Left forelimb (tissue), 1 donor: ENCODE measurements at regions not wholly inside any gene's neighbourhood (a gene's known extent, or its start where the extent isn't known, plus 50 kb on each side); places are given as distances from the start of the nearest gene placed in this dataset.
"Not testable (repeated sequence)": the region's sequence is repeated elsewhere in the genome, so short reads cannot be mapped to it uniquely, and the experiment has no call there.

Experiments
- DNase-seq: peaks from one replicate; pipeline ENCODE4 v3.0.0-alpha.2; 2018; ENCODE audit warnings: low spot score

DNA sequence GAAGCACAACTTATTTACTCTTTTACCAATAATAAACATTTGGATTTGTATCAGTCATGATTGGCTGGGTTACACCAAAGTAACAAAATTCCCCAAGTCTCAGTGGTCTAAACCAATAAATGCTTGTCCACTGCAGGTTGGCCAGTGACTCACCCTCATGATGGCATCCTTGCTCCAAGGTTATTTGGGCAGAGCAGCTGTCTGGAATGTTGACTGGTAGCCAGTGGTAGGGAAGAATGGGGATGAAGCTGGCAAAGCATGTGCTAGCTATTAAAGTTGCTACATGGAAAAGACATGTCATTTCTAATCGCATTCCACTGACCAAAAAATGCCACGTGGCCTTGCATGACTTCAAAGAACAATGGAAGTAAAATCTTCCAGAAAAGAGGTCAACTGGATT lies 1168.7 kb upstream of the CELF2 start:
- no peak for DNase-seq

DNA sequence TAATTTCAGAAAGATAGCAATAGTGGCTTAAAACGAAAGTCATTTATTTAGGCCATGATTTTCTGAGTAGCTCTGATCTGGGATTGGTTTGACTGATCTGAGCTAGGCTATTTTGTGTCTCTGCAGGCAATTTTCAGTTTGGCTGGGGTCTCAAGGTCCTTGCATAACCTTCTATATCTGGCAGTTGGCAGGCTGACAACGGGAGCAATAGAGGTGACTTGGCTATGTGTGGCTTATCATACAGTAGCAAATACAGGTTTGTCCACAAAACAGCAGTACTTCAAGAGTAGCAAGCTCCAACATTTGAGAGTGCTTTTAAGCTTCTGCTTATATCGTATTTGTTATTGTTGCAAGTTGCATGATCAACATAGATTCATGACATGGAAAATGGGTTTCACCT lies 1167.3 kb upstream of the CELF2 start:
- no peak for DNase-seq

DNA sequence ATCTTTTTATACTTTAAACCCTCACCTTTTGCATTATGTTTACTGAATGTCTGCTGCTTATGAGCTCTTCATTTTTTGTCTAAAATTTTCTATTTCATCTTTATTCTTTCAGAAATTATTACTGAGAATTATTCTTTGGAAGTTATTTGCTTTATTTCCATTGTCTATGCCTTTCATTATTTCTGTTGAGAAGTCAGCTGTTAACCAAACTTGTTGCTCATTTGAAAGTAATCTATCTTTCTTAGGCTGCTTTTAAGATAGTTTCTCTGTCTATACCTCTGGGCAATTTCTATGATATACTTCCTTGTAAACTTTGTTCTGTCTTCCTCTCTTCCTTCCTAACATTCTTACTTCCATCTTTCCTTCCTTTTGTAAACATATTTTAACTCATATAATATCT lies 1165.9 kb upstream of the CELF2 start:
- DNase-seq: no peak

DNA sequence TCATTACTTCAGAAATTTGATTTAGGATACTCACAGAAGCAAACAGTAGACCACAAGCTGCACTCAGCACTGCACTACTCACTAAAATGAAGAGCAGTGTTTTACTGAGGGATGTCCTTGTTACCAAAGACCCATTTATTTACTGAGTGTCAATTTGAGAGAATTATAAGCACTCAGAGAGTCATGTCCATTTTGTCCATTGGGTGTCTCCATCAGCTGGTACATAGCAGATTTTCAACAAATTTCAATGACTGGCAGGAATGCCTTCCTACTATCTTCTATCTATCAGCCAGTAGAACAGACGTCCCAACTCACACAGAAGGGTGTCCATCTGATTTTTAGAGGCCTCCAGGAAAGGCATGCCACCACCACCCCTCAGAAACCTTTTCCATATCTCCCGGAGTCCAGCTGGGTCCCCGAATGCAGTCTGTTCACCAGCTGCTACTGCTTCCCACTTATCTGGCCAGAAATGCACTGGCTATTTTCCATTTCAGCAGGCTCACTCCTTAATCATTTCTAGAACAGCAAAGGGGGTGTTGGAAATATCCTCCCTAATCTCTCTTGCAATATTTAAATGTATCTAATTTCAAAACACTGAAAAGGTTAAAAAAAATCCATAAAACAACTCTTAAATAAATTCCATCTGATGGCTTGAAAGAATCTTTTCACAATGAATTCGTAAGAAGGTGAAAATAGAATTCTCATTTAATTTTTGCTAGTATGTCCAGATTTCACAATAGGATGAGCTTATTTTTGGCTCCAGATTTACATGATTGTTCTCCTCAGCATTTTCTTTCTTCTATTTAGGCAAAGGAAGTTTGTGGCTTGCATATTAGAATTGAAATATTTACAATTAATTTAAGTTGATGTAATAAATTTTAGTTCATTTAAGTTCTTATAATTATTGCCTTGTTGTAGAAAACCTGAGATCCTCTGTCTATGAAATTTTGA lies 1164.0 kb upstream of the CELF2 start:
- DNase-seq: no peak

DNA sequence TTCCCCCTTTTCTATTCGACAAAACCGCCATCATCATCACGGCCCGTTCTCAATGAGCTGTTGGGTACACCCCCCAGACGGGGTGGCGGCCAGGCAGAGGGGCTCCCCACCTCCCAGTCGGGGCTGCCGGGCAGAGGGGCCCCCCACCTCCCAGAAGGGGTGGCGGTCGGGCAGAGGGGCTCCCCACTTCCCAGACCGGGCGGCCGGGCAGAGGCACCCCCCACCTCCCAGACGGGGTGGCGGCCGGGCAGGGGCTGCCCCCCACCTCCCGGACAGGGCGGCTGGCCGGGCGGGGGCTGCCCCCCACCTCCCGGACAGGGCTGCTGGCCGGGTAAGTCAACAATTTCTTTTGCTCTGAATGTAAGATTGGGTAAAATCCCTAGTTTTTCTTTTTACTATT lies 1162.2 kb upstream of the CELF2 start:
- not testable (repeated sequence) for DNase-seq

DNA sequence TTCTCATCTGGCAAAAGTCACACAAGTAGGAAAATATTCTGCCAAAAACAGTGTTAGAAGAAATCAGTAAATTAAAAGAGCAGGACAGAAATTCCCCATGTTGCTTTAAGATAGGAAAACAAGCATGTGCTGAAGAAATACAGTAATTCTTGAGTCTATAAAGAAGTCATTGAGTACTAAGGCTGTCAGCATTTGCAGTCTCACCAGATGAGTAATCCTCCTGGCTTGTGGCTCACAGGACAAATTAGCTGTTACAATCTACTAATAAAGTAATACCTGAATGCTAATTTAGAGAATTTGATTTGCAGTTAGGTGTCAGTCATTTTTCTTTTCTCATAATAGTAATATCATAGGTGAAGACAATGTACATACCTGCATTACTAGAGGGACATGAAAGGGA lies 1158.9 kb upstream of the CELF2 start:
- DNase-seq: no peak

DNA sequence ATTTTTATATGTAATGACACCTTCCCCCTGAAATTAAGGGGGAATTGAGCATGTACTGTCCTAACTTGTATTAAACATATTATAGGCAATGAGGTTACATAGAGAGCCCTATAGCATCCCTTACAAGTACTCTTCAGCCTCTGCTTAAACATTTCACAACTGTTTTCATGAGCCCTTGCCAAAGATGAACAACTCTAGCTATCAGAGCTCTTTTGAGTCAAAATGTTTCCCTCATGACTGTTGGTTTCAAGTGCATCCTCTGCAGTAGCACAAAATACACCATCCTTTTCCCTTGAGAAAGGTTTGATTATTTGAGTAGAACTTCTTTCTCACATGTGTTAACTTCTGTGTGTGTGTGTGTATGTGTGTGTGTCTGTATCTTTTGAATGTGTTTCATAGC lies 1157.6 kb upstream of the CELF2 start:
- no peak for DNase-seq

DNA sequence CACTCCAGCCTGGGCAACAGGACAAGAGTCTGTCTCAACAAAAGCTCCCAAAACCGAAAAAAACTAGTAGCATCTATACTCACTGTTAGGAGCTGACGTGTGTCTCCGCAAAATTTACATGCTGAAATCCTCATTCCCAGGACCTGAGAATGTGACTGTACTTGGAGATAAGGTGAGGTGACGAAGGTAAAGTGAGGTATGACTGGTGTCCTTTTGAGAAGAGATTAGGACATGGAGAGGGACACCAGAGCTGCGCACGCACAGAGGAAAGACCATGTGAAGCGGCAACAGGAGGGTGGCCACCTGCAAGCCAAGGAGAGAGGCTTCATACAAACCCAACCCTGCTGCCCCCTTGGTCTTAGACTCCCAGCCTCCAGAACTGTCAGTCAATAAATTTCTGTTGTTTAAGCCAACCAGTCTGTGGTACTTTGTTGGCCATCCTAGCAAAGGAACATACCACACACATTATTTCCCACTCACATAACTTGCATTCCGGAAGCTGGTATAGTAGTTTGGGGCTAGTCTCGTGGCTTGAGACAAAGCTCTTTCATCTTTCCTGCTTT lies 1154.0 kb upstream of the CELF2 start:
- no peak for DNase-seq

DNA sequence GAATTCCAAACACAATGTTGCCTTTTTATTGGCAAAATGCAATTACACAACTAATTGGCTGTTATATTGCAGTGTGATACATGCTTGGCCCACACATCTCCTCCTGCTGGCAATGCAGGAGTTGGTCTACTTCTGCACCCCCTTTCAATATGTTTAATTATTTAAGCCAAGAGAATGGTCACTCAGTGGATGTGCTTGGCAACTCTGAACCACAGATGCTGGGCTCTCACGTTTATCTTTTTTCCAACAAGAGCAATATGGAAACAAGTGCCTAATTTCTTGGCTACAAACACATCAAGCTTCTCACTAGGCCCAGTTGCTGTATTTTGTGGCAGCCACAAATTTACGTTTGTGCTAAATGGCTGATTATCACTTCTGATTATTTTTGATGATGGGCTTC lies 1149.2 kb upstream of the CELF2 start:
- no peak for DNase-seq

DNA sequence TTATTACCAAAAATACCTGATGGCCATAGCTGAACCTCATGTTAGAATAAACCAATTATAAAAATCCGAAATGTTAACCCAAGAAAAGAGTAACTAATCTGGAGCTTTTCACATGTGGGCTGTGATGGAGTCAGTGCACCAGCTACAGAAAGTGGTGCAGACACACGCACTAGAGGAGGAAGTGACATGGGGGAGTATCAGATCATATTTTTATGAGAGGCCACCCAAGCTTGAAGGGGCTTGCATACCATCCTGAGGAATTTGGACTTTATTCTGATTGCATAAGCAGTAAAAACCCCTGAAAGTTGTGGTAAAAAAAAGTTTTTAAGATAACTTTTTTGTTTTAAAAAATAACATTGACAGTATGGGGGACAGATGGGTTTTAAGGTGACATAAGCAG lies 1148.5 kb upstream of the CELF2 start:
- no peak for DNase-seq

DNA sequence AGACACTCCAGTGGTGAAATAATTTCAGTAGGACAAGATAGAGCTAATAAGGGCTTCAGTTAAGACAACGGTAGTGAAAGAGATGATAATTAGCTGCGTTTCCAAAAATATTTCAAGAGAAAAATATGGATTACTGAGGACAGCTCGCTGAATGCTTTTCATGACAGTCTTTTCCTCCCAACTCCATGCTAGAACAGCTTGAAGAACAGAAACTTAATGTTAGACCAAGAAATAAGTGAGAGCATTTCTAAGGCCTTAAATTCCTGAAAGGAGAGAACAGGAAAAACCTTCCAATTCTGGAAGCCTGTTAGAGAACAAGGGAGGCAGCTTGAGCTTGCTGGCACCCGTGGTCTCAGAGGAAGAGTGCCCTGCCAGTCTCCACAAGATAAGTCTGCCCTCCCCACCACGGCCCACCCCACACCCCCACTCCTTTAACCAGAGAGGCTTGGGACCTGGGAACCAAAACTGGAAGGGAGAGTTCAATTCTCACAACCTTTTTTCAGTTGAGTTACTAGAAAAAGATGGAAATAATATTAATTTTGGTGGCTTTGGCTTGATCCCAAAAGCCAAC lies 1148.0 kb upstream of the CELF2 start:
- DNase-seq: no peak

DNA sequence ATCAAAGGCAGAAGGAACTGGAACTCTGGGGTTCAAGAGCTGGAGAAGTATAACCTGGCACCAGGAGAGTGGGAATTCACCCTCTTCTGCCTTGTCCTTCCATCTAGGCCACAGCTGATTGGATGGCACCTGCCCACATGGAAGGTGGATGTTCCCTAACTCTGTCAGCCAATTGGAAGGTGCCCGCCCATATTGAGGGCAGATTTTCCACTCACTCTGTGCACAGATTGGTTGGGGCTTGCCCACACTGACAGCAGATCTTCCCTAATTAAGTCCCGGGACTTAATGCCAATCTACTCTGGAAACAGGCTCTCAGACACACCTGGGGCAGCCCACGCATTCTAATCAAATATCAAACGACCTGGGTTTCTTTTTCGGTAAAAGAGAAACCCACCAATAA lies 1142.3 kb upstream of the CELF2 start:
- no peak for DNase-seq

DNA sequence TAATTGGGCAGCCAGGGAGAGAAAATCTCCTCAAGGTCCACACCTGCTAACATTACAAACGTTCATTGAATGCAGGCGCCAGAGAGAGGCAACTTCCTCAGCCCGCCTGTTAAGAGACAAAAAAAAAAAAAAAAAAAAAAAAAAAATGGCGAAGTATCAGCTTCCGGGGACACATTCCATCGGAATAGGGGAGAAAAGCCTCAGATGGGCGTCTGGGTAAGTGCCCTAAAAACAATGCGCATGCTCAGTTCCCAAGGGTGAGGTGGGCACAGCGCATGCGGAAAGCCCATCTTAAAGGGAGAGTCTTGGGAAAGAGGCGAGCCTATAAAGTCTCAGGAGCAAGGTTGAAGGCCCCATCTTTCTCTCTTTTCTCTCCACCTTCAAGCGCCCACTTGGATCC lies 1139.7 kb upstream of the CELF2 start:
- no peak for DNase-seq

DNA sequence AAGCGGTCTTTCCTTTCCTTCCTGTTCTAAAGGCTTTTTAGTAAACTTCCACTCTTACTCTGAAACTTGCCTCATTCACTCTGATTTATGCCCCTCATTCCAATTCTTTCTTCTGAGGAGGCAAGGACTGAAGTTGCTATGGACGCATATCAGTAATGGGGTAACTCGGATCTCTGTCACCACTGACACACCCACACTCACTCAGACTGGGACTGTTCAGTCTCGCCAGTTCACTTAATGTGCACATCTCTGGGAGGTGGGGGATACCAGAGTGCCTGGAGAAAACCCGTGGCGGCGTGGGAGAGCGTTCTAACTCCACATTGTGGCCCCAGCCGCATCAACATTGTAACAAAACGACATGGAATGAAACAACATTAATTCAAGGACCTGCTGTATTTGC lies 1139.3 kb upstream of the CELF2 start:
- DNase-seq: no peak

DNA sequence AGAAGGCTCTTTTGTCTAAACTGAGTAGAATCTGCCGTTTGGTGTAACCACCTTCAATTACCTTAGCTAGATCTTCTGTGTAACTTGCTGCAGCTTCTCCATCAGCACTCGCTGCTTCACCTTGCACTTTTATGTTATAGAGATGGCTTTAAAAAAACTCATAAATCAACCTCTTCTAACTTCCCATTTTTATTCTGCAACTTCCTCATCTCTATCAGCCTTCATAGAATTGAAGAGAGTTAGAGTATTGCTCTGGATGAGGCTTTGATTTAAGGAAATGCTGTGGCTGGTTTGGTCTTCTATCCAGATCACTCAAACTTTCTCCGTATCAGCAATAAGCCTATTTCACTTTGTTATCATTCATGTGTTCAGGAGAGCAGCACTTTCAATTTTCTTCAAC lies 1131.9 kb upstream of the CELF2 start:
- no peak for DNase-seq

DNA sequence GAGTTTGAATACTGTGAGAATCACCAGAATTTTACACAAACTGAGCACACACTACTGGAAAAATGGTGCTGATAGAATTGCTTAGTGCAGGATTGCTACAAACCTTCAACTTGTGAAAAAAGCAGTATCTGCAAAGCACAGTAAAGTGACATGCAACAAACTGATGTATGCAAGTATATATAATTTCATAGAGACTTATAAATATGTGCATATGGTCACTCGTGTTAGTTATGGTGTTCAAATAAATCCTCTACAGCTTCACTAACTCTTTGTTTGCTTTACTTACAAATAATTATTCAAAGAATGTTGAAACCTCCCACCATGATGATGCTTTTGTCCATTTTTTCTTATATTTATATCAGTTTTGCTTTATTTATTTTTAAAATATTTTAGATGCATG lies 1130.9 kb upstream of the CELF2 start:
- no peak for DNase-seq

DNA sequence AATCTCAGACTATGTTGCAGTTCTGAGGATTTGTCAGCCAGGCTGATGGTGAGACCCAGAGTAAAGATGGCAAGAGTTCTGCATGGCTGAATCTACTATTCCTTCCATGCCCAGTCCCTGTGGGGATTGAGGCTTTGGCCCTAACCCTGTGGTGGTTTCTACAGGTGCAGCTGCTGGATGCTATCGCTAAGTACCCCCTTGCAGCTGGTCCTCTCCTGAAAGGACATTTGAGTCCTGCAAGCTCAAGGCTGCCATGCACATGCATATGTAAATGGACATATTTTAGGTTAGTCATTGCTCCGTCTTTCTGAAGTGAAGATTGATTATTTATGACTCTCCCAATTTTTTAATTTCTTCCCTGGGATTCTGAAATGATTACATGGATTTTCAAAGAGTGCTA lies 1122.2 kb upstream of the CELF2 start:
- no peak for DNase-seq

DNA sequence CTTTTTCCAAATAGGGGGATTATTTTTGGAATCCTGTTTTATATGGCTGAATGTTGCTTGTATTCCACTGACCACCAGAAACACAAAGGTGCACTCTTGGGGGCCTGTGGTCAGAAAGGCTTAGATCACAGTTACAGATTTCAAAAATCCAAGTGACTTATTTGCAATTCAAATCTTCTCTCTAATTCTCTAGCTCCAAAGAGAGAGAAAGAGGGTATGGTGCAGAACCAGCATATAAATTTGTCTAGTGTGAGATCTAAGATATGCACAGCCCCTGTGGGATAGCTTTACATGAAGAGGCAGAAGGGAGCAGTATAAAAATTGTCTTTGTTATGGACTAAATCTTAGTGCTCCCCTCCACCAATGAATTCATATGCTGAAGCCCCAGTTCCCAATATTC lies 1121.7 kb upstream of the CELF2 start:
- no peak for DNase-seq

DNA sequence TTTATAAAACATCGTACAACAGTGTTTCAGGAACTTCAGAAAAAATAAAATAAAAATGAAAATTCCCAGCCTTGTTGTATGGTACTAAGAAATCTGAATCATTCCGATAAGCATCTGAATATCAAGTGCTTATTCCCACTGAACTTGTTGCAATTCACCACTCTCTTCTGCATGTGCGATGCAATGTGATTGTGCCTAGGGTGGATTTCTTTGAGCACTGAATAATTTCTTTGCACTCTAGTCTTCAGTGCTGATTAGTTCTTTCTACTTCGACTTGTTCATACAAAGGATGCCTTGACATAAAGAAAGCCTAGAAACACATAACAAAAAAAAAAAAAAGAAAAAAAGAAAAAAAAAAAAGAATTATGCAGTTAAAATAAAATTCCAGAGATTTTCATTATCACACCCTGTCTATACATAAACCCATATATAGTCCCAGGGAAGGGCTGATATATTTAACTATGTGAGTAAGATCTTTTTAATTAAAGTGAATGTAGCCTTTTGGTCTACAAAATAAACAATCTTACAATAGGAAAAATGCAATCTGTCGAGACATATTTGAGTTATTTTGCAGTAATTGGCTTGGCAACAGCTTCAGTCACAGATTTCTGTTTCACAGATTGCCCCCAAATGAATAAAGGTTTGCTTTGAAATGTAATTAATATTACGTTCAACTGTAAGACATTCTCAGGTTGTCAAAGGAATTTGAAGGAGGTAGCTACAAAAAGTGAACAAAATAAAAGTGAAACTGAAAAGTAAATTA lies 1118.9 kb upstream of the CELF2 start:
- DNase-seq: no peak

DNA sequence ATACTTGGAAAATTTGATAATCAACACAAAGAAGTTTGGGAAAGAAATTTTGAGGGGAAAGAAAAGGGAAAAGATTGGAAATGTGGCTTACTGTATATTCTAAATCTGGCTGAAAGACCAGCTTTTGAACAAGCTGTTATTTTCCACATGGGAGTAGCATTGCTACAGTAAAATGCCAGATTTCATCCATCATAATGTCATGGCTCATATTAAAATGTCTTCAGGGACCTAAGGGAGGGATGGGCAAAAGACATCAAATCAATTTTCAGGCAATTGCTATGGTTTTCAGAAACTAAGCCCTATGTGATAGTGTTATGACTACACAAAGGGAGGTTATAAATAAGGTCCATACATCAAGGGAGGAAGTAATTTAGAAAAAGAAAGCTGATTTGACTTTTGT lies 1116.9 kb upstream of the CELF2 start:
- DNase-seq: no peak

DNA sequence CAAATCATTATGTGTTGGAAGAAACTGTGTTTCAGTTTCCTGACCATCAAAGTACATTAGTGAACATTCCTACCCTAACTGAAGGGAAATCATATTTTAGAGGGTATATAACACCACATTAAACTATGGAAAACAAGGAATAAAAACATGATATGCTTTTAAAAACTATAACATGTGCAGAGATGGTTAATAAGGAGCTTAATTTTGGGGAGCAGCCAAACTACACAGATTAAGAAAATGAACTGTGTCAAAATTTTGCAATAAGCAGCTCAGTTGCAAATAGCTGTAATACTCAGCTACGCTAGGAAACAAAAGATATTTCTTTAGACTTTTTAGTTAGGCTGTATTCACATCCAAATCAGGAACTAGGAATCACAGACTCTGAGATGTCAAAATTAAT lies 1115.7 kb upstream of the CELF2 start:
- DNase-seq: no peak

DNA sequence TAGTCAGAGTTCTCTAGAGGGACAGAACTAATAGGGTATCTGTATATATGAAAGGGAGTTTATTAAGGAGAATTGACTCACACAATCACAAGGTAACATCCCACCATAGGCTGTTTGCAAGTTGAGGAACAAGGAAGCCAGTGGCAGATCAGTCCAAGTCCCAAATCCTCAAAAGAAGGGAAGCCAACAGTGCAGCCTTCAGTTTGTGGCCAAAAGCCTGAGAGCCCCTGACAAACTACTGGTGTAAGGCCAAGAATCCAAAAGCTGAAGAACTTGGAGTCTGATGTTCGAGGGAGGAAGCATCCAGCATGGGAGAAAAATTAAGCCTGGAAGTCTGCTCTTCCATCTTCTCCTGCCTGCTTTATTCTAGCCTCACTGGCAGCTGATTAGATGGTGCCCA lies 1107.2 kb upstream of the CELF2 start:
- no peak for DNase-seq

DNA sequence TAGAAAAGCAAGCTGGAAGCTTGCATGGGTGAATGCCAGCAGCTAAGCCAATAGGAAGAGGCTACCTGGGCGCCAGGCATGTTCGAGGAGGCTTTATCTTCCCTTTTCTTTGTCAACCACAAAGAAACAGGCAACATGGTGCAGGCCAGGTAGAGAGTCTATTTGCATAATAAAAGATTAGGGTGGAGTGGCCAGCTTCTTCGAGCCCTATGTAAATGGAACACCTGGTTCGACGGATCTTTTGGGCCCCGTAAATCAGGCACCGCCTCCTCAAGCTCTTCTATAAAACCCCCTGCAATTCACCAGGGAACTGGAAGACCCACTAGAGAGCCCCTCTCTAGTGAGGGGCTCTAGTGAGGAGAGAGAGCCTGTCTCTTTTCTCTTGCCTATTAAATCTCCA lies 1106.2 kb upstream of the CELF2 start:
- no peak for DNase-seq
